Activated T-helper 17 cell treated with anti-CD3 and anti-CD28 coated beads, Interleukin-2, amount 50 U/mL, for 72 hours (primary cell): ENCODE measurements at regions not wholly inside any gene's neighbourhood (a gene's known extent, or its start where the extent isn't known, plus 50 kb on each side); places are given as distances from the start of the nearest gene placed in this dataset.
"Not testable (repeated sequence)": the region's sequence is repeated elsewhere in the genome, so short reads cannot be mapped to it uniquely, and the experiment has no call there.

Experiments
- ATAC-seq: fragments of 150-1000 bp; cut with Tn5 transposase; replicated peaks from 2 replicates; pipeline ENCODE4 v1.10.0; 2021; ENCODE audit warnings: mild to moderate bottlenecking, moderate library complexity
- H3K27ac Mint-ChIP-seq: one replicate; pipeline ENCODE4 v1.8.0; 2022; ENCODE audit warnings: mixed read lengths
- H3K27me3 Mint-ChIP-seq: one replicate; pipeline ENCODE4 v1.8.0; 2022; ENCODE audit warnings: mixed read lengths
- H3K36me3 Mint-ChIP-seq: one replicate; pipeline ENCODE4 v1.8.0; 2022; ENCODE audit warnings: low read depth, mild to moderate bottlenecking, mixed read lengths
- H3K4me1 Mint-ChIP-seq: one replicate; pipeline ENCODE4 v1.8.0; 2022; ENCODE audit warnings: mixed read lengths
- H3K4me3 Mint-ChIP-seq: one replicate; pipeline ENCODE4 v1.8.0; 2022; ENCODE audit warnings: mild to moderate bottlenecking, mixed read lengths
- H3K9me3 Mint-ChIP-seq: one replicate; pipeline ENCODE4 v1.8.0; 2022; ENCODE audit warnings: mixed read lengths

DNA sequence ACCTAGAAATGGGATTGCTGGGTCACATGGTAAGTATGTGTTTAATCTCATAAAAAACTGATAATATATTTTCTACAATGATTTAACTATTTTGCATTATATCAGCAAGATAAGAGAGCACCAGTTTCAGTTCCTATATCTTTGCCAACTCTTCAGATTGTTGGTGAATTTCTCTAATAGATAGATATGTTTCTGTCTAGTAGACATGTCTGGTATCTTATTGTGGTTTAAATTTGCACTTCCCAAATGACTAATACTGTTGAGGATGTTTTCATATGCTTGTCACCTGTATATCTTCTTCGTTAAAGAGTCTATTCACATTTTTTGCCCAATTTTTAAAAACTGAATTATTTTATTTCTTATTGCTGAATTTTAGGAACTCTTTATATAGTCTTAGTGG lies 113.8 kb upstream of the UXS1 start:
- Mint-ChIP-seq H3K36me3 (no peaks in the 10 kb centered on the region), H3K27me3 (no peaks in the 10 kb centered on the region), H3K4me3 (no peak overlapping the region), H3K27ac (no peak overlapping the region), H3K4me1 (no peaks in the 10 kb centered on the region), H3K9me3 (no peaks in the 10 kb centered on the region)
- ATAC-seq: no peak

DNA sequence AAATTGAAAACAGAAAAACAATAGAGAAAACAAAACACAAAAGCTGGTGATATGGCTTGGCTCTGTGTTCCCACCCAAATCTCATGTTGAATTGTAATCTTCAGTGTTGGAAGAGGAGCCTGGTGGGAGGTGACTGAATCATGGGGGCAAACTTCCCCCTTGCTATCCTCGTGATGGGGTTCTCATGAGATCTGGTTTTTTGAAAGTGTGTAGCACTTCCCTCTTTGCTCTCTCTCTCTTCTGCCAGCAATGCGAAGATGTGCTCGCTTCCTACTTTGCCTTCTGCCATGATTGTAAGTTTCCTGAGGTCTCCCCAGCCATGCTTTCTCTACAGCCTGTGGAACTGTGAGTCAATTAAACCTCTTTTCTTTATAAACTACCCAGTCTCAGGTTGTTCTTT lies 112.3 kb upstream of the UXS1 start:
- no peak for ATAC-seq
- H3K4me1 Mint-ChIP-seq: no peaks in the 10 kb centered on the region
- H3K27ac Mint-ChIP-seq: no peak overlapping the region
- H3K9me3 Mint-ChIP-seq: no peaks in the 10 kb centered on the region
- no peaks in the 10 kb centered on the region for H3K36me3 Mint-ChIP-seq
- H3K27me3 Mint-ChIP-seq: no peaks in the 10 kb centered on the region
- no peak overlapping the region for H3K4me3 Mint-ChIP-seq

DNA sequence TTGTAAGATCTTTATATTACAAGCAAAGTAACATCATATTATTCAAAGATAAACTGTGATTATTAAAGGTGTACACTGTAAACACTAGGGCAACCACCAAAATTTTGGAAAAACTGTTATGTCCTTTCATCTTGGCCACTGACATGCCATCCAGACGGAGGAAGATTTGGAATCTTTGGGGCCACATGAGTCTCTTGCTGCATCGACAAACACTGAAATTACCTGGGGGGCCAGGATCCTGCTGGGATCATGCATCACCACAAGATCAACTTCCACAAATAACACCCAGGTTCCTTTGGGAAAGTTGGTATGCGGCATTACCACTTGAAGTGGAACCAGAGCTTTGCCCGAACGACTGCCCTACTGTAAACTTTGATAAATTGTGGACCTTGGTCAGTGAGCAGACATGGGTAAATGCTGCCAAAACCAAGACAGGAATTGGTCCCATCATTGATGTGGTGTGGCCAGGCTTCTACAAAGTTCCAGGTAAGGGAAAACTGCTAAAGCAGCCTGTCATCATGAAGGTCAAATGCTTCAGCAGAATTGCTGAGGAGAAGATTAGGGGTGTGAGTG lies 110.6 kb upstream of the UXS1 start:
- no peaks in the 10 kb centered on the region for H3K36me3 Mint-ChIP-seq
- H3K4me3 Mint-ChIP-seq: no peak overlapping the region
- H3K27me3 Mint-ChIP-seq: peaks cover 4% of the 10 kb centered on the region
- H3K4me1 Mint-ChIP-seq: no peaks in the 10 kb centered on the region
- H3K9me3 Mint-ChIP-seq: no peaks in the 10 kb centered on the region
- no peak overlapping the region for H3K27ac Mint-ChIP-seq
- ATAC-seq: no peak

DNA sequence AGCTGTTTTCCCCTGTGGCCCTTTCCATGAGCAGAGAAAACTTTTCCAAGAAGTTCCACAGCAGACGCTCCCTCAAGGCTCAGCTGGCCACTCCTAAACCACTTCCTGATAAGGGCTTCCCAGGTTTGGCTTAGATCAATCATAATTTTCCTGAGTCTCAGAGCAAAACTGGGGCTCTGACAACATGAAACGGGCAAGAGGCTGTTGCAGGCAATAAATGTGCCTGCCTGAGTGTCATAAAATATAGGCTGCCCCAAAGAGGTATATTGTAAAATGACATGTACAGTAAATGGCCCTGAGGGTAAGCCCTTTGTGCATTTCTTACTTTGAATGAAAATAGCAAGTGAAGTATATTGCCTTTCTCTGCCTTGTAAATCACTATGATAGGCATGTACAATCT lies 105.6 kb upstream of the UXS1 start:
- Mint-ChIP-seq H3K27me3 (peaks cover 8% of the 10 kb centered on the region), H3K4me3 (no peak overlapping the region), H3K36me3 (no peaks in the 10 kb centered on the region), H3K9me3 (no peaks in the 10 kb centered on the region), H3K27ac (no peak overlapping the region), H3K4me1 (no peaks in the 10 kb centered on the region)
- ATAC-seq: no peak

DNA sequence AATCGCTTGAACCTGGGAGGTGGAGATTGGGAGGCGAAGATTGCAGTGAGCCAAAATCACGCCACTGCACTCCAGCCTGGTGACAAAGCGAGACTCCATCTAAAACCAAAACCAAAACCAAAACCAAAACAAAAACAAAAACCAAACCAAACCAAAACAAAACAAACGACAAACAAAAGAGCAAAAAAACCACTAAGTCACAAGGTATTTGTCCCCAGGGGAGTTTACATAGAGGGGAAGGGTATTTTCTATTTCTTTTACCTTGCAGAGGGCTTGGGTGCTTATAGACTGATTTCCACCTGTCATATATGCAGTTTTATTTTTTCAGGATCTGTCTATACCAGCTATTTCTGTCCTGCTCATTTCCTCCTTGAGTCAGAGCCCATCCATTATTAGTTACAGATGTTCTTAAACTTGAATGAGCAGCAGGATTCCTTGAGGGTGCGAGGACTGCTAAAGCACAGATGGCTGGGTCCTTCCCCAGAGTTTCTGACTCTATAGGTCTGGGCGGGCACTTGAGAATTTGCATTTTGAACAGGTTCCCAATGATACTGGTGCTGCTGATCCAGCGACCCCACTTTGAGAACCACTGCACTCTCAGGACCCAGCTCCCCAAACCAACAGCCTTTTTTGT lies 102.2 kb upstream of the UXS1 start:
- H3K36me3 Mint-ChIP-seq: no peaks in the 10 kb centered on the region
- no peak for ATAC-seq
- H3K9me3 Mint-ChIP-seq: no peaks in the 10 kb centered on the region
- H3K4me3 Mint-ChIP-seq: no peak overlapping the region
- H3K27ac Mint-ChIP-seq: no peak overlapping the region
- no peaks in the 10 kb centered on the region for H3K4me1 Mint-ChIP-seq
- peaks cover 11% of the 10 kb centered on the region for H3K27me3 Mint-ChIP-seq

DNA sequence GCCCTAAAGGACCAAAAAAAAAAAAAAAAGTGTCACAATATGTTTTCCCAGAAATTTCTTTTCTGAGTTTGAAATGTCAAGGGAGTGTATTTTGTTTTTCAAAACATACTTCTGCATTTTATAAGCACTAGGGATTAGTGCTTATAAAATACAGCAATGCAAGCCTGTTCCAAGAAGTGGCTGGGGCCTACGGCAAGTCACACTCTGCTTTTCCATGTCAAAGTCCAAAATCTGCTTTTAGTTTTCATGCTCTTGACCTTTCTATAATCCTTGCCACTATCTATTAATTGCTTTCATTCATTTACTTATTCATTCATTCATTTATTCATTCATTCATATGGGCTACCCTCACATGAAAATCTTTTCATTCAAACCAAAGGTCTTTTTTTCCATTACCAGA lies 100.1 kb upstream of the UXS1 start:
- ATAC-seq: no peak
- H3K4me1 Mint-ChIP-seq: no peaks in the 10 kb centered on the region
- H3K27ac Mint-ChIP-seq: no peak overlapping the region
- no peaks in the 10 kb centered on the region for H3K9me3 Mint-ChIP-seq
- peaks cover 6% of the 10 kb centered on the region for H3K27me3 Mint-ChIP-seq
- no peak overlapping the region for H3K4me3 Mint-ChIP-seq
- H3K36me3 Mint-ChIP-seq: no peaks in the 10 kb centered on the region

DNA sequence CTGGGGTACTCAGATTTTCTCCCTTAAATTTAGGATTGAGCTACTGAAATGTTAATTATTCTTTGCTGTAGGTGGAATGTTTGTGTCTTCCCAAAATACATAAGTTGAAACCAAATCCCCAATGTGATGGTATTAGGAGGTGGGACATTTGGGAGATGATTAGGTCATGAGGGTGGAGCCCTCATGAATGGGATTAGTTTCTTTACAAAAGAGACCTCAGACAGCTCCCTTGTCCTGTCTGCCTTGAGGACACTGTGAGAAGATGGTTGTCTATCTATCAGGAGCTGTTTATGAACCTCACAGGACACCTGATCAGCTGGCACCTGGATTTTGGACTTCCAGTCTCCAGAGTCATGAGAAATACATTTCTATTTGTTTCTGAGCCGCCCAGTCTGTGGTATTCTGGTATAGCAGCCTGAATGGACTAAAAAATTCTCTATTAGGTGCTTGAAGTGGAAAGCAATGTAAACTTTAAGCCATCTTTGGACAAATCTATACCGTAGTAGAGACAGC lies 99.2 kb upstream of the UXS1 start:
- peaks cover 3% of the 10 kb centered on the region for H3K27me3 Mint-ChIP-seq
- no peaks in the 10 kb centered on the region for H3K9me3 Mint-ChIP-seq
- H3K36me3 Mint-ChIP-seq: no peaks in the 10 kb centered on the region
- H3K4me1 Mint-ChIP-seq: no peaks in the 10 kb centered on the region
- no peak overlapping the region for H3K27ac Mint-ChIP-seq
- H3K4me3 Mint-ChIP-seq: no peak overlapping the region
- ATAC-seq: no peak

DNA sequence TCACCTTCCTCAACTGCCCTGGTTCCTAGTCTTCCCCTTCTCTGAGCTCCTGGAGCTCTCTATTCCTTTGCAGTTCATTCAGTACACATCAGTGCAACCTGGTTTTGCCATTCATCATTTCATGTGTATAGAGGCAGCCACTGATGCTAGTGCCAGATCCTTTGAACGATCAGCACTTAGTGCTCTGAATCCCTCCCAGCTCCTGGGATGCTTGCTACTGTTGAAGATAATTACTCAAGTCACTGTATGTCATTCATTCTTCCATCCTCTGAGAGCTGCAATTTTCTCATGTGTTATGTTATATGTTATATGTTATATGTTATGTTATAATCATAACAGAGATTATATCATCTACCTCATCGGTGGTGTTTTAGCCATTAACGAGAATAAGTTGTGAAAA lies 98.5 kb upstream of the UXS1 start:
- no peak for ATAC-seq
- Mint-ChIP-seq H3K4me1 (no peaks in the 10 kb centered on the region), H3K27me3 (peaks cover 3% of the 10 kb centered on the region), H3K9me3 (no peaks in the 10 kb centered on the region), H3K36me3 (no peaks in the 10 kb centered on the region), H3K4me3 (no peak overlapping the region), H3K27ac (no peak overlapping the region)

DNA sequence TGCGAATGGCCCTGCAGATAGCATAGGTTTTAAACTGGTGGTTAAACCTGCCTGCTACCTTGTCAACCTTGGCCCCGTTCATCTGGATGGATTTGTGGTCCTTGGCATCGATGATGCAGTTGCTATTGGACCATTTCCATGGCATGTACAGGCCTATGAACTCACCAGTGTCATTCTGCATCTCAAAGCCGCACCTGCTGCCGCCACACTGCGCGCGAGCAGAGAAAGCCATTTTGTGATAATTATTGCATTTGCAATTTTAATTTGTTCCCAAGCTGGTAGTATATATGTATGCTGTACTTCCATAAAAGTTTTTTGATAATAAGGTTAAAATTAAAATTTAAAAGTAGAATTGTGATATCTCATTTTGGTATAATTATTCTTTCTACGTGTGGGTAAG lies 94.8 kb upstream of the UXS1 start:
- Mint-ChIP-seq H3K27ac (no peak overlapping the region), H3K4me3 (no peak overlapping the region), H3K4me1 (no peaks in the 10 kb centered on the region), H3K36me3 (no peaks in the 10 kb centered on the region), H3K9me3 (no peaks in the 10 kb centered on the region), H3K27me3 (no peaks in the 10 kb centered on the region)
- ATAC-seq: no peak

DNA sequence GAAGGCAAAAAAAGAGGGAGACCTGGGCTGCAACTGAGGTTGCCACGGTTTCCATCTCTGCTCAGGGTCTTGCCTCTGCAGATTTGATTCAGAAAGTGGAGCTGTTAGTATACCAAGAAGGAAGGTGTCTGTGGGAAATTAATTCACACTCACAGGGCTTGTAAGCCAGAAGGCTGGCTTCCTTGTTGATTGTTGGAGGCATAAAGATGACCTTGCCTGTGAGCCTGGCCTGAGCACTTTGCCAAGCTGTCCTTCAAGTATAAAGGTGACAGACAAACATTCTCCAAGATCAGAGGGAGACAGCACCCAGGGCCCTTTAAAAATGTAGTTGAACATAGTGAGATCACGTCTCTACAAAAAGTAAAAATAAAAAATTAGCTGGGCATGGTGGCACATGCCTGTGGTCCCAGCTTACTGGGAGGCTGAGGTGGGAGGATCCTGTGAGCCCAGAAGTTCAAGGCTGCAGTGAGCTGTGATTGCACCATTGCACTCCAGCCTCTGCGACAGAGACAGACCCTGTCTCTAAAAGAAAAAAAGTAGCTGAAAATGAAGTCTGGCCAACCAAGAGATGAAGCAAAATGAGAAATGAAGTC lies 91.2 kb upstream of the UXS1 start:
- Mint-ChIP-seq H3K4me1 (no peaks in the 10 kb centered on the region), H3K36me3 (no peaks in the 10 kb centered on the region), H3K9me3 (no peaks in the 10 kb centered on the region), H3K27ac (no peak overlapping the region), H3K4me3 (no peak overlapping the region), H3K27me3 (peaks cover 12% of the 10 kb centered on the region)
- no peak for ATAC-seq

DNA sequence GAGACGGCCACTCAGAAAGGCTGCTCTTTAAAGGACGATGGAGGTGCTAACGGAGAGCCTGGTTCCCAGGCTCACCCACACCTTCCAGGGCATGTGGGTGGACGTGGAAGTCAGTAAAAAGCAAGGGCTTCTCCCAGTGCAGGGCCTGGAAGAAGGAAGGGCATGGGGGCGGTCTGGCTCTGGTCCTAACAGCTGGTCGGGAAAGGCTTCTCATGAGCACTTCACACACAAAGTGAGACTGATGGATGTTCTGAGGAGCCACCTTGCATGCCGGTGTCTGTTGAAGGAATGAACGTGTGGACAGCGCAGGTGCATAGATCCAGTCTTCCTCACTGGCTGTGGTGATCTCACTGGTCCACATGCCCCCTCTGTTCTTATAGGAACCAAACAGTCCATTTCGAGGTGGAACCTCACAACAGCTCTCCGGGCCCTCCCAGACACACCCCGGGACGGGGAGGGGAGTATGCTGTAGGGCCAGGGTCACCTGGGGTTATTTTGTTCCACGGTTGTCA lies 90.6 kb upstream of the UXS1 start:
- no peak for ATAC-seq
- Mint-ChIP-seq H3K9me3 (no peaks in the 10 kb centered on the region), H3K4me1 (no peaks in the 10 kb centered on the region), H3K36me3 (no peaks in the 10 kb centered on the region), H3K27me3 (peaks cover 13% of the 10 kb centered on the region), H3K4me3 (no peak overlapping the region), H3K27ac (no peak overlapping the region)

DNA sequence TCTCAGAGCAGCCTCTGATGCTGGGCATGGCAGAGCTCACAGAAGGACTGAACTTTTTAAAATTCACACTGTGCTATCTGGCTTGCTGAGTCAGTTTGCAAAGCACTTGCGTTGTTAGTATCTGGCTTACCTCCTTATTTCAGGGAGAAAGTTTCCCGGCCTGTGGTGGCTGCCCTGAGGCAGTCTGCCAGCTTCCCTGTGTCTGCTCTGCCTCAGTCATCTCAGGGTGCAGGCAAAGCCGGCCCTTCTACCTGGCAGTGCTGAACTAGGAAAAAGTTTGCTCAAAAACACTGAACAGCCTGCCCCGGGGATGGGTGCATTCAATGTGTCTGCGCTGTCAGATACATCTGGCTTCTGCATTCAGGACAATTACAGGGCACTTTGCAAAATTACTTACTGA lies 90.2 kb upstream of the UXS1 start:
- no peaks in the 10 kb centered on the region for H3K4me1 Mint-ChIP-seq
- H3K27ac Mint-ChIP-seq: no peak overlapping the region
- ATAC-seq: no peak
- no peak overlapping the region for H3K4me3 Mint-ChIP-seq
- no peaks in the 10 kb centered on the region for H3K36me3 Mint-ChIP-seq
- peaks cover 14% of the 10 kb centered on the region for H3K27me3 Mint-ChIP-seq
- no peaks in the 10 kb centered on the region for H3K9me3 Mint-ChIP-seq

DNA sequence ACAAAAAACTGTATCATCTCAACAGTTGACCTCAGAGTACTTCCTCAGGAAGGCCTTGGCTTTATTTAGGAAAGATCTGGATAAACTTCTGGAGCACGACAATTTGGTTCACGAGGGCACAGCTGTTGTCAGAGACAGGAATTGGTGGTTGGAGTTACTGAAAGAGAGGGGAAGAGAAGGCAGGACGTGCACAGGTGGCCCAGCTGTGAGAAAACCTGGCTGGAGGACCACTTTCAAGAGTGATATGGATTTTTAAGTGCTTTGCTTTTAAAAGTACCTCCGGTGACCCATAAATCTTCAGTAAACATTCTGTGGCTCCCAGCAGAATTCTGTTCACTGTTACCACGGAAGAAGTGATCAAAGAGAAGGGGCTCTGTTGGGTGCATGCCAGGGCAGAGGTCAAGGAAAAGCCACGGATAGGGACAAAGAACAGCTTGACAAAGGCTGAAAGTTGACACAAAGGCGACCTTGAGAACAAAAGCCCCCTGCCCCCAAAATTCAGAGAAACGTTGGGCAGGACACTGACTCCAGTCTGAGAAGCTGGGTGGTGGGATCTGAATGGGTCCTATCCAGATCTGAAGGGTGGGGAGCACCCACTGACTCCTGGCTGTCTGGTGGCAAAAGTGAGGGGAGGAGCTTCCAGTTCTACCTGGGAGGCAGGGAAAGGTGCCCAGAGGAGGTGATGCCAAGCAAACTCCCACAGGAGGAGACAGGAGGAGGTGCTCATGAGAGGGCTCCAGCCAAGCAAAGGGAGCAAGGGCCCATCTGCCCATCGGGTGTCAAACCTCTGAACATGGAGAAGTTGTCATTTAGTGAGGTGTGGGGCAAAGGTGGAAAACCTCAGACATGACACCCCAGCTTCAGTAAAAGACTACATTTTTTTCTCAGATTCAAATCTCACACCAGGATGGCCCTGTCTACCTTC lies 89.4 kb upstream of the UXS1 start:
- not testable (repeated sequence) for H3K27ac Mint-ChIP-seq, H3K36me3 Mint-ChIP-seq, ATAC-seq, H3K4me1 Mint-ChIP-seq, H3K4me3 Mint-ChIP-seq, H3K9me3 Mint-ChIP-seq
- H3K27me3 Mint-ChIP-seq: peaks cover 14% of the 10 kb centered on the region

DNA sequence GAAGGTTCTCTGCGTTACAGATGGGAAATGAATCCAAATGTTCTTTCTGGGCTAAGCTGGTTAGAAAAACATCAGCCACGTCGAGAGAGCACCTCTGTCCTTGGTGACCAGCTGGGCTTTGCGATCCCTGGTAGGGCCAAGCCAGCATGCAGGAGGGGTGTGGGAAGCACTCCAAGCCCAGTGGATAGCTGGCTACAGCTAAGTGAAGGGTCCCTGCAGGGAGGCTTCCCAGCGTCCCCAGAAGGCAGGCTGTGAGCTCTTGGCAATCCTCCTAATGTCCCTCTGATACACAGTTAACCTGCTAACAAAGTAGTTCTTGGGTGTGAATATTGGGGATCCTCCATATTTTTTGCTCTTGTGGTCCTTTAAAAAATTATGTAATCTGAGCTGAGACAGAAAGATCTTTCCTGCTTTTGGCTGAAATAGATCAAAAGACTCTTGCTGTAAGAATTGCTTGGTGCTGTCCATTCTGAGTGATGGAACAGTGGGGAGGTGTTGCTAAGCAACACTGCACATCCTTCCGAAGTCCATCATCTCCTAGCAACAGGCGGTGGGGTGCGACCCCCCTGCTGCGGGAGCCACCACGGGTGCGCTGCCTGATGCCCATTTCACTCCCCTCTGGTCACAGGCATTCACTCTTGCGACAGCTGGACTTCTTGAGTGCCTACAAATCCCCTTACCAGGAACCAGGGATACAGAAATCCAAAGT lies 88.5 kb upstream of the UXS1 start:
- Mint-ChIP-seq H3K36me3 (no peaks in the 10 kb centered on the region), H3K4me3 (no peak overlapping the region), H3K4me1 (no peaks in the 10 kb centered on the region), H3K27me3 (peaks cover 14% of the 10 kb centered on the region), H3K9me3 (no peaks in the 10 kb centered on the region), H3K27ac (no peak overlapping the region)
- ATAC-seq: no peak
